SK-N-MC (cell line): ENCODE measurements at regions not wholly inside any gene's neighbourhood (a gene's known extent, or its start where the extent isn't known, plus 50 kb on each side); places are given as distances from the start of the nearest gene placed in this dataset.

Source experiments
- DNase-seq: peaks from one replicate; pipeline ENCODE4 v3.0.0-alpha.2; 2011; ENCODE audit warnings: low read depth, low spot score
- H3K27ac ChIP-seq: fragments of 200-600 bp; sonication (generic); 2 replicates; pipeline ENCODE4 v1.5.1; 2016; ENCODE audit warnings: mixed run types
- H3K36me3 ChIP-seq: fragments of 200-600 bp; sonication (generic); 2 replicates; pipeline ENCODE4 v1.6.1; 2017; ENCODE audit warnings: antibody characterized with exemption, low read length, mixed read lengths; ENCODE audit not compliant: insufficient read depth
- H3K4me3 ChIP-seq: fragments of 200-600 bp; sonication (generic); 2 replicates; pipeline ENCODE4 v1.5.1; 2016
- H3K9ac ChIP-seq: fragments of 200-600 bp; sonication (generic); 2 replicates; pipeline ENCODE4 v1.8.0; 2017; ENCODE audit warnings: mixed run types, mixed read lengths; ENCODE audit not compliant: insufficient read length
- H3K9me3 ChIP-seq: fragments of 200-600 bp; sonication (generic); 2 replicates; pipeline ENCODE4 v1.6.1; 2017; ENCODE audit warnings: low read depth, mild to moderate bottlenecking, antibody characterized with exemption, low read length, moderate library complexity, mixed read lengths
- EZH2 ChIP-seq: fragments of 200-600 bp; sonication (generic); IDR thresholded peaks from one replicate; pipeline ENCODE4 v1.6.1; 2017; ENCODE audit warnings: antibody characterized with exemption
- FOXP2 ChIP-seq: optimal IDR thresholded peaks from 2 replicates; pipeline ENCODE3; 2011; ENCODE audit warnings: mild to moderate bottlenecking, moderate library complexity; ENCODE audit not compliant: insufficient read depth; ENCODE audit errors: extremely low read length, control extremely low read depth
- POLR2AphosphoS5 ChIP-seq: IDR thresholded peaks from 2 replicates; pipeline ENCODE4 v1.6.1; 2012; ENCODE audit warnings: mild to moderate bottlenecking, low read depth, low read length, borderline replicate concordance

DNA sequence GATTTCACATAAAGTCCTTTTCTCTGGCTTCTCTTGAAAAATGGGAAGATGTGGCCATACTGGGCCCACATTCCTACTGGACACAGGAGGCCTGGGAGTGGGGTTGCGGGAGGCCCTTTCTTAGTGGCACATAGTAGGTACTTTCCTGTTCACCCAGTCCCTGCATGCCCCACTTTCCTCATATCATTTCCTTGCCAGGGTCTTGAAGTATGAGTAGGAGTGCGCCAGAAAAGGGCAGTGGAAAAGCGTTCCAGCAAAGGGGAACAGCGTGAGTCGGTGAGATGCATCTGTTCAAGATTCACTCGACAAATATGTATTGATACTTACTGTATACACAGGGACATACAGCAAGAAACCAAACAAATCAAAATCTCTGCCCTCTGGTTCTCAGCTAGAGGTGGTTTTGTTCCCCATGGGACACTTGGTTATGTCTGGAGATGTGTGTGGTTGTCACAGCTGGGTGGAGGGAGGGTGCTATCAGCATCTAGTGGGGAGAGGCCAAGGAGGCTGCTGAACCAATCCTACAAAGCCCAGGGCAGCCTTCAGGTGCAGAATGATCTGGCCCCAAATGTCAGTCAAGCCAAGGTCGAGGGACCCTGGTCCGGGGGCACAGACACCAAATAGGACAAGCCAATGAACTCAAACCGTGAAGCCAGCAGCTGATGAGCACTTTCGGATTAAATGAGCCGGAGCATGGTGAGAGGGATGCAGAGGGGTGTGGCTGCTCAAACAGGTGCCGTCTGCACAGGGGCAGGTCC is 151.4 kb downstream of the CEBPB start:
- Histone ChIP-seq H3K9ac (no peak overlapping the region), H3K9me3 (no peaks in the 10 kb centered on the region), H3K36me3 (no peaks in the 10 kb centered on the region), H3K4me3 (no peak overlapping the region), H3K27ac (no peak overlapping the region)
- DNase-seq = no peak
- TF ChIP-seq FOXP2 (no peak), POLR2AphosphoS5 (no peak), EZH2 (no peak)

DNA sequence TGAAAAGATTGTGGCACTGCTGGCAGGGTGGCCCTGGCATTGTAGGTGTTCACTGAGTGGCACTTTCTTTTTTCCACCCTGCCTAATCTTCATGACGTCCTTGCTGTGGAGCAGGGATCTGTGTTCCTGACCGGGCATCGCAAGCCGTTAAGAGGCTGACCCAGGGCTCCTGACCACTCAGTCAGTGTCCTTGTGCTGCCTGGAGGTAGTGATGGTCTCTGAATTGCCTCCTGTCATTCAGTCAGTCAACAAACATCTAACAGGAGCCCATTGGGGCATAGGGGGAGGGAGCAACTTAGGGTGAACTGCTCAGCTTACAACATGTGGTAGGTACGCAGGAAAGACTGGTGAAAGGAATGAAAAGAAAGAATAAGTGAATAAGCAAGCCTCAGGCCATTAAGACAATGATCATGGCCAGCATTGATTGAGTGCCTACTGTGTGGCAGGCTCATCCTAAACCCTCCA is 152.0 kb downstream of the CEBPB start:
- no peak overlapping the region for H3K9ac ChIP-seq
- no peak overlapping the region for H3K4me3 ChIP-seq

GRCh38 chr20:50343125-50343489 is 152.5 kb downstream of the CEBPB start:
- H3K9ac ChIP-seq = no peak overlapping the region
- no peak overlapping the region for H3K27ac ChIP-seq
- H3K36me3 ChIP-seq = no peaks in the 10 kb centered on the region
- no peak for DNase-seq
- TF ChIP-seq EZH2 (no peak), POLR2AphosphoS5 (no peak), FOXP2 (no peak)
- no peak overlapping the region for H3K4me3 ChIP-seq
- no peaks in the 10 kb centered on the region for H3K9me3 ChIP-seq

More for the DNA sequence above, 152.0 kb downstream of the CEBPB start:
- H3K27ac ChIP-seq = no peak overlapping the region
- H3K36me3 ChIP-seq = no peaks in the 10 kb centered on the region
- TF ChIP-seq POLR2AphosphoS5 (no peak), FOXP2 (no peak), EZH2 (no peak)
- DNase-seq = no peak
- H3K9me3 ChIP-seq = no peaks in the 10 kb centered on the region

DNA sequence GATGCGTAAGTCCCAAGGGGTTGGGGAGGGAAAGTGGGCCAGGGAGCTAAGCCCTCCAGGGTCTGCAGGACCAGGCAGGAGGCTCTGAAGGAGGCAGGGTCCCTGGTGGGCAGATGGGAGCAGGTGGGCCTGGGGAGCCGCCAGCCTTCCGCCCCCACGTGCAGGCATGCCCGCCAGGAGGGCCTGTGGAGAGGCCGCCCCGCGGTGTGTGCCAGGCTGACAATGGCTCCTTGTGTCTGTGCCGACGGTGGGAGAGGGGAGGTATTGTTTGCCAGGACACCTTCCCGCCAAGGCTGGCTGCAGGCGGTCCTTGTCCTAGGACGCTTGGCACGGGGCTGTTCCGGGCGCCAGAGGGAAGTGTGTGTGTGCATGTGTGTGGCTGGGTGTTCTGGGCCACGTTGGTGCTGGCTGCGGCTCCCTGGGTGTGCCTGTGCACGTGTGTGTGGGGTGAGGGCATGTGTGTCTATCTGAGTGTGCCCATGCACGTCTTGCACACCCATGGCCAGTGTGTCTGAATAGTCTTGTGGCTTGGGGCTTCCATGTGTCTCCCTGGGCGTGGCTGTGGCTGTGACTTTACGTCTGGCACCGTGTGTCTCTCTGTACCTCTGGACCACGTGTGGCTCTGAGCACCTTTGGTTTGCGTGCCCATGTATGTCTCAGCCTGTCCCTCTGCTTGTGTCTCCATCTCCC is 153.0 kb downstream of the CEBPB start:
- Histone ChIP-seq H3K9me3 (no peaks in the 10 kb centered on the region), H3K36me3 (no peaks in the 10 kb centered on the region), H3K27ac (no peak overlapping the region), H3K9ac (no peak overlapping the region), H3K4me3 (no peak overlapping the region)
- no peak for TF ChIP-seq POLR2AphosphoS5
- TF ChIP-seq EZH2 = no peak
- no peak for TF ChIP-seq FOXP2
- DNase-seq = no peak

- Histone ChIP-seq H3K36me3 (no peaks in the 10 kb centered on the region), H3K9me3 (no peaks in the 10 kb centered on the region), H3K27ac (no peak overlapping the region), H3K4me3 (no peak overlapping the region), H3K9ac (no peak overlapping the region)
- DNase-seq = no peak
- TF ChIP-seq EZH2 = no peak
- no peak for TF ChIP-seq POLR2AphosphoS5
- no peak for TF ChIP-seq FOXP2
Measured at GRCh38 chr20:50344232-50345071, 153.8 kb downstream of the CEBPB start.

DNA sequence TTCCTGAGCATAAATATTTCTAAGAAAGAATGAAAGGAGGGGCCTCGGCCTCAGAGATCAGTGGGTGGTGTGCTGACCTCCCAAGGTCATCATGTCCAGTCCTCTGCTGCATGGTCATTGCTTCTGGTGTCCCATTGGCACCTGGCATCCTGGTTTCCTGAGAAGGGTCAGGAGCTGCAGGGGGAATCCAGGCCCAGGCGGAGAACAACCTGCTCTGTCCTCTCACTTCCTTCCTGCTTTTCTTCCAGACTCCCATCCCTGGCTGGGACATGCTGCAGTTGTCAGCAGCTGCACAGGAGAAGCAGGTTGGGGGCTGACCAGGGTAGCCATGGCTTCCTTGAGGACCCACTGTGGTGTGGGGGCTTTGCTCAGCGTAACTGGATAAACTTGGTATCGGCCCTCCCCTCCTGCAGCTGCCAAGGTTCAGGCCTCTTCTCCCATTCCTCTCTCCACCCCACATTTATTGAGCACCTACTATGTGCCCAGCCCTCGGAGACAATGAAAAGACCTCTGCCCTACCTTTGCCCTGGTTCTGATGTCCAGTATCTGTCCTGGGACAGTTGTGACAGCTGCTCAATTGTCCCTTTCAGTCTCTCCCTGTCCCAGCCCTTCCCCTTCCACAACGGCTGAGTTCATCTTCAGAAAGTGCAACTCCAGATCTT is 155.2 kb downstream of the CEBPB start:
- H3K27ac ChIP-seq = 0 out of 2 replicates have a peak overlapping the region, but pooled peaks have one; percentile 39
- H3K4me3 ChIP-seq = no peak overlapping the region
- TF ChIP-seq POLR2AphosphoS5 (no peak), FOXP2 (no peak)
- no peak overlapping the region for H3K9ac ChIP-seq
- H3K36me3 ChIP-seq = no peaks in the 10 kb centered on the region
- no peak for DNase-seq
- no peaks in the 10 kb centered on the region for H3K9me3 ChIP-seq

GRCh38 chr20:50346374-50347283 is 156.0 kb downstream of the CEBPB start:
- no peak for TF ChIP-seq EZH2
- no peak for TF ChIP-seq POLR2AphosphoS5
- TF ChIP-seq FOXP2 = peak; percentile 73
- Histone ChIP-seq H3K27ac (peak overlapping the region; percentile 39; the same call in 1 of the 2 replicates), H3K4me3 (no peak overlapping the region)

More at GRCh38 chr20:50346374-50347283, 156.0 kb downstream of the CEBPB start:
- Histone ChIP-seq H3K36me3 (no peaks in the 10 kb centered on the region), H3K9ac (no peak overlapping the region), H3K9me3 (no peaks in the 10 kb centered on the region)
- peak; percentile 86 for DNase-seq
